ENCODE measurements at regions not wholly inside any gene's neighbourhood (a gene's known extent, or its start where the extent isn't known, plus 50 kb on each side); places are given as distances from the start of the nearest gene placed in this dataset.
A peak's percentile ranks its signal among the peaks of the same experiment; 100 is the strongest.

DNA sequence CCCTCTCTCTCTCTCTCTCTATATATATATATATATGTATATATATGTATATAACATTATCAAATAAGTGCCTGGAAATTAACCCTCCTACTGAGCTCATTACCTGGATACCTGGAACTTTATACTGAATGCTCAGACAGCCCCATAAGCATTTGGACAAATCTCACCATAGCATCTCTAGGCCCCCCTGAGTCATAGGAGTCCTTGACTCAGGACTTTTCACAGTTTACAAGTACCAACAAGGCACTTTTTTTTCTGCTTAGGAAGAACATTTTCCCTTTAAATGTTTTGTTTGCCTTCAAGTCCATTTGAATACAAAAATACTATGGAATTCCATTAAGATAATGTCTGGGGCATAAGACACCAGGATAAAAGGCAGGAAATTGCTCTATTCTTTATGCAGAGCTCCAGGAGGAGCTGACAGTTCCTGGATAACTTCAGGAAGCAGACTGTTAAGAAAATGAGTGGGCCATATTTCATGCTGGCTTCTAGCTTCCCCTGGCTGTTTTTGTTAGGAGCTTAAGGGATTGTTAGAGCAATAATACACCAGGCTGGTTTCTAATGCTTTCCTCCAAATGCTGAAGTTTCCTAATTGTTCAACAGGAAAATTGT, 171.7 kb upstream of the ASIC2 start:
- TF ChIP-seq, protein P1, sequence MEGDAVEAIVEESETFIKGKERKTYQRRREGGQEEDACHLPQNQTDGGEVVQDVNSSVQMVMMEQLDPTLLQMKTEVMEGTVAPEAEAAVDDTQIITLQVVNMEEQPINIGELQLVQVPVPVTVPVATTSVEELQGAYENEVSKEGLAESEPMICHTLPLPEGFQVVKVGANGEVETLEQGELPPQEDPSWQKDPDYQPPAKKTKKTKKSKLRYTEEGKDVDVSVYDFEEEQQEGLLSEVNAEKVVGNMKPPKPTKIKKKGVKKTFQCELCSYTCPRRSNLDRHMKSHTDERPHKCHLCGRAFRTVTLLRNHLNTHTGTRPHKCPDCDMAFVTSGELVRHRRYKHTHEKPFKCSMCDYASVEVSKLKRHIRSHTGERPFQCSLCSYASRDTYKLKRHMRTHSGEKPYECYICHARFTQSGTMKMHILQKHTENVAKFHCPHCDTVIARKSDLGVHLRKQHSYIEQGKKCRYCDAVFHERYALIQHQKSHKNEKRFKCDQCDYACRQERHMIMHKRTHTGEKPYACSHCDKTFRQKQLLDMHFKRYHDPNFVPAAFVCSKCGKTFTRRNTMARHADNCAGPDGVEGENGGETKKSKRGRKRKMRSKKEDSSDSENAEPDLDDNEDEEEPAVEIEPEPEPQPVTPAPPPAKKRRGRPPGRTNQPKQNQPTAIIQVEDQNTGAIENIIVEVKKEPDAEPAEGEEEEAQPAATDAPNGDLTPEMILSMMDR (IDR thresholded peaks at IDR 0.05; ENCODE audit: low read depth, low read length): no peak

DNA sequence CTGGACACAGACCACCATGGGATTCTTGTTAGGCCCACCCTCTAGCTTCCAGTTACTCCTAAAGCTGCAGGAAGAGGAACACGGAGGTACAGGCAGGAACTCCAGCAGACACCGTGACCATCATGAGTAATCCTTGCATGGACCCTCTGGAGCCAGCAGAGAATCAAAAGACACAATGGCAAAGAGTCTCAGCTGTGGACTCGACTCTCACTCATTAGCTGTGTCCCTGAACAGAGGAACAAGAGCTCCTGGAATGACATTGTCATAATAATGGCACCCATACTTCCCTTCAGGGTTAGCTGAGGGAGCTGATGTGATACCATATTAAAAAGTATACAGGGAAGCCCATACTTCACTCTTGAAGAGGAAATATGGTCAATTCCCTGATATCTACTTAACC, 176.3 kb upstream of the ASIC2 start:
- H3K4me3 ChIP-seq (ENCODE audit: low read depth, low read length): no peak overlapping the region
- TF ChIP-seq, protein P1 (IDR thresholded peaks at IDR 0.05; ENCODE audit: low read depth, low read length): no peak
- peaks cover 2% of the 10 kb centered on the region; the same call in 1 of the 2 replicates for H3K4me1 ChIP-seq
- no peaks in the 10 kb centered on the region for H3K36me3 ChIP-seq
- H3K27me3 ChIP-seq: no peaks in the 10 kb centered on the region
- H3K9me3 ChIP-seq: no peaks in the 10 kb centered on the region
- DNase-seq: no peak

More for the DNA sequence above, 171.7 kb upstream of the ASIC2 start:
- Histone ChIP-seq H3K4me1 (peaks cover 2% of the 10 kb centered on the region; the same call in 1 of the 2 replicates), H3K27me3 (no peaks in the 10 kb centered on the region), H3K36me3 (no peaks in the 10 kb centered on the region), H3K4me3 (ENCODE audit: low read depth, low read length) (no peak overlapping the region), H3K9me3 (no peaks in the 10 kb centered on the region)
- DNase-seq: no peak

DNA sequence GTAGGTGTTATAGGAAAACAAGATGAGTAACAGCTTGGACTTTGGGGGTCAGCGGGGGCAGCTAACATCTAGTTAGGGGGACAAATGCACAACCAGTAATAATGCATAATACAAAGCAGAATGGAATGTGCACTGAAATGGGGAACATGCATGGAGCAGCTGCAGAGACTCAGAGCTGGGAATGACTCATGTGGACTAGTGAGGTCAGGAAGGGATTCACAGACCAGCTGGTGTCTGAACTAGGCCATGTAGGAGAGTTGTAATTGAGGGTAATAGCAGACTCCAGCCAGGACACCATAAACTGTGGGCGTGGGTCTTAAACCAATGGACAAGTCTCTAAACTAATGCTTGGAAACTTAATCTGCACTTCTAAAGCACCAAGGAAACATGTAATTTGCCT, 176.8 kb upstream of the ASIC2 start:
- no peaks in the 10 kb centered on the region for H3K27me3 ChIP-seq
- H3K36me3 ChIP-seq: no peaks in the 10 kb centered on the region
- TF ChIP-seq, protein P1 (IDR thresholded peaks at IDR 0.05; ENCODE audit: low read depth, low read length): no peak
- DNase-seq: peak; percentile 24
- H3K9me3 ChIP-seq: no peaks in the 10 kb centered on the region
- peaks cover 2% of the 10 kb centered on the region; the same call in 1 of the 2 replicates for H3K4me1 ChIP-seq
- no peak overlapping the region for H3K4me3 ChIP-seq (ENCODE audit: low read depth, low read length)

DNA sequence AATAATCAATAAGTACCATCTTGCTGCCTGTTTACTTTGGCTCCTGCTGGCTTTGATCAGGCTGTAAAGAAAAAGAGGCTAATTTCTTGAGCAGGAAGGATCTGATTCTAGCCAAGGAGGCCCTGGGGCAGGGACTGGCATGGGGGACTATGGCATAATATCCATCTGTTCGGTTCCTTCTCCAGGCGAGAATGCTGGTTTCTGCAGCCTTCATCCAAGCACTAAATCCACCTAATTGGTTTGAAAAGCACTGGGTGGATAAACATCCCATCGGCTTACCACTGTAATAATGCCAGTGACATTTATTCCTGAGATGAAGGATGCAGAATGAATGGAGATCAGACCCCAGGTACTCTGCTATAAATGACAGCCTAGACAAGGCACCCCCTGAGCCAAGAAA, 180.0 kb upstream of the ASIC2 start:
- Histone ChIP-seq H3K9me3 (no peaks in the 10 kb centered on the region), H3K36me3 (no peaks in the 10 kb centered on the region), H3K4me3 (ENCODE audit: low read depth, low read length) (no peak overlapping the region), H3K27me3 (no peaks in the 10 kb centered on the region), H3K4me1 (peaks cover 7% of the 10 kb centered on the region; the same call in 1 of the 2 replicates)
- no peak for DNase-seq
- TF ChIP-seq, protein P1 (IDR thresholded peaks at IDR 0.05; ENCODE audit: low read depth, low read length): no peak

DNA sequence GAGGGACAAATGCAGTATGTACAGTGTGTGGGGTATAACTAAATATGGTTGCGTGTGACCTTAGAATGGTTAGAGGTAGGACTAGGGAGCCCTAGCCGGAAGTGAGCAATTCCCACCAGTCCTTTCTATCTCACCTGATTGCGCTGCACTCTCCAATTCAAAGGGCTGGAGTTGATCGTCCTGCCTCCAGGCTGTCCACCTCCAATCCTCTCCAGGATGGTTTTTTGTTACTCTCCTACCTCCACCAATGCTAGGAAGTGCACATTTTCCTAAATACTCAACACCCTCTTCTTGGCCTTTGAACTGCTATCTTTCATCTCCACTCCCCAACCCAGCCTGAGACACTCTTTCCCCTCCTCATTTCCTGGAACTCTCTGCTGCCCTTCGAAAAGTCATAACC, 181.7 kb upstream of the ASIC2 start:
- Histone ChIP-seq H3K9me3 (no peaks in the 10 kb centered on the region), H3K36me3 (no peaks in the 10 kb centered on the region)
- TF ChIP-seq, protein P1 (IDR thresholded peaks at IDR 0.05; ENCODE audit: low read depth, low read length): no peak

DNA sequence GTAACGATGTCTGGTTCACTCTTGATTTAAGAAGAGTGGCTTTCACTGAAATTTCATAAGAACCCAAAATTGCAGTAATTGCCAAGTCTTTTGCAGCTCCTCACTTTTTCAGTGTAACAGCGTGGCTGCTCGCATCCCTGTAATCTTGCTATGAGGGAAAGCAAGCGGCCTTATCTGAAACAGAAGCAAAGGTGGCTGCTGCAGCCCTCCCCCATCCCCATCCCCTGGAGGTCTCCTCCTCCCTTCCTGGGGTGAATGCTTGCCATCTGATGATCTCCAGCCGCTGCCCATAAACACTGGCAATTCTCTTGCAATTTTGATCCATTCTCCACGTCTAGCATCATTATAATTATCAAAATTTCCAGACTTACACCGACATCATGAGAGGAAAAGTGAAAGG, 182.5 kb upstream of the ASIC2 start:
- Histone ChIP-seq H3K9me3 (no peaks in the 10 kb centered on the region), H3K4me1 (peaks cover 5% of the 10 kb centered on the region; the same call in 1 of the 2 replicates), H3K36me3 (no peaks in the 10 kb centered on the region), H3K4me3 (ENCODE audit: low read depth, low read length) (no peak overlapping the region), H3K27me3 (no peaks in the 10 kb centered on the region)
- peak; percentile 39 for DNase-seq
- TF ChIP-seq, protein P1 (IDR thresholded peaks at IDR 0.05; ENCODE audit: low read depth, low read length): no peak

More for the DNA sequence above, 181.7 kb upstream of the ASIC2 start:
- Histone ChIP-seq H3K4me3 (ENCODE audit: low read depth, low read length) (no peak overlapping the region), H3K4me1 (peaks cover 5% of the 10 kb centered on the region; the same call in 1 of the 2 replicates), H3K27me3 (no peaks in the 10 kb centered on the region)
- no peak for DNase-seq
